ENCODE measurements at regions not wholly inside any gene's neighbourhood (a gene's known extent, or its start where the extent isn't known, plus 50 kb on each side); places are given as distances from the start of the nearest gene placed in this dataset.

DNA sequence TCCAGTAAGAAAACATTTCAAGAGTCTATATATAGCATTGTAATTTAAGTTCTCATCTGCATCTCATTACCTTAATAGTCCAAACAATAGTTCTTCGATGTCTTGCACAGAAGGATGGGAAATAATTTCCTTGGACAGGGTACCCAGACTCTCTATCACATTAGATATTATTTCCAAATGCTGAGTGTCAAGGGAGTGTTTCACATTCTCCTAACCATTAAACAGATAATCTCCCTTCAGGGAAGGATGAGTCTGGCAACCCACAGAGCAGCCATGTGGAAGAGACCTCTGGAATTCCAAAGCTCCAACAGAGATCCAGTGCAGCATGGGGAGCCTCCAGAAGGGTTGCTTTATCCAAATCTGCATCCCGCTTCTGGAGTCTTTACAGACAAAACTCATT is 89.6 kb downstream of the FZD1 start:
- TF ChIP-seq, protein P1, sequence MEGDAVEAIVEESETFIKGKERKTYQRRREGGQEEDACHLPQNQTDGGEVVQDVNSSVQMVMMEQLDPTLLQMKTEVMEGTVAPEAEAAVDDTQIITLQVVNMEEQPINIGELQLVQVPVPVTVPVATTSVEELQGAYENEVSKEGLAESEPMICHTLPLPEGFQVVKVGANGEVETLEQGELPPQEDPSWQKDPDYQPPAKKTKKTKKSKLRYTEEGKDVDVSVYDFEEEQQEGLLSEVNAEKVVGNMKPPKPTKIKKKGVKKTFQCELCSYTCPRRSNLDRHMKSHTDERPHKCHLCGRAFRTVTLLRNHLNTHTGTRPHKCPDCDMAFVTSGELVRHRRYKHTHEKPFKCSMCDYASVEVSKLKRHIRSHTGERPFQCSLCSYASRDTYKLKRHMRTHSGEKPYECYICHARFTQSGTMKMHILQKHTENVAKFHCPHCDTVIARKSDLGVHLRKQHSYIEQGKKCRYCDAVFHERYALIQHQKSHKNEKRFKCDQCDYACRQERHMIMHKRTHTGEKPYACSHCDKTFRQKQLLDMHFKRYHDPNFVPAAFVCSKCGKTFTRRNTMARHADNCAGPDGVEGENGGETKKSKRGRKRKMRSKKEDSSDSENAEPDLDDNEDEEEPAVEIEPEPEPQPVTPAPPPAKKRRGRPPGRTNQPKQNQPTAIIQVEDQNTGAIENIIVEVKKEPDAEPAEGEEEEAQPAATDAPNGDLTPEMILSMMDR (conservative IDR thresholded peaks at IDR 0.05; ENCODE audit: low read length) = no peak
- no peak for TF ChIP-seq EZH2phosphoT487 (IDR thresholded peaks at IDR 0.05; ENCODE audit: borderline replicate concordance)
